CD4-positive, alpha-beta T cell (primary cell): ENCODE measurements at regions not wholly inside any gene's neighbourhood (a gene's known extent, or its start where the extent isn't known, plus 50 kb on each side); places are given as distances from the start of the nearest gene placed in this dataset.

Experiments used
- ATAC-seq: fragments of 200-7000 bp; cut with Tn5 transposase; one replicate; pipeline ENCODE4 v1.10.0; 2022; ENCODE audit warnings: mild to moderate bottlenecking; ENCODE audit not compliant: poor library complexity
- CTCF ChIA-PET: fragments of 350-600 bp; sonication (Branson Sonifier 250); formaldehyde crosslinking; loops from one replicate; lab custom pipeline; 2021; ENCODE audit warnings: antibody characterized with exemption, inconsistent platforms; lab: Charles Lee
- POLR2A ChIA-PET: fragments of 350-600 bp; sonication (Branson Sonifier 250); formaldehyde crosslinking; loops from one replicate; lab custom pipeline; 2021; ENCODE audit warnings: antibody characterized with exemption, inconsistent platforms; lab: Charles Lee
- DNase-seq, 14 experiments: peaks; one replicate each; pipeline ENCODE4 v3.0.0-alpha.2; 2013 to 2020; ENCODE audit warnings: mixed read lengths in 2 of 14
- H3K27ac ChIP-seq, 2 donors: one replicate each; pipeline versions ENCODE4 v1.5.1 to v1.7.0; 2013; ENCODE audit warnings: low read length in 2 of 2, low read depth in 1 of 2, mild to moderate bottlenecking in 1 of 2
- H3K27me3 ChIP-seq, 2 experiments: 1 replicate in 1 of 2; 2 replicates in 1 of 2; pipeline versions ENCODE4 v1.6.1 to v1.7.0; 2013; ENCODE audit warnings: low read length in 2 of 2, control low read depth in 1 of 2, mild to moderate bottlenecking in 1 of 2, moderate library complexity in 1 of 2; ENCODE audit not compliant: insufficient read depth in 2 of 2, control insufficient read depth in 1 of 2
- H3K36me3 ChIP-seq: one replicate; pipeline ENCODE4 v1.6.1; 2013; ENCODE audit warnings: low read length, control low read depth; ENCODE audit not compliant: insufficient read depth
- H3K4me1 ChIP-seq: one replicate; pipeline ENCODE4 v1.6.1; 2013; ENCODE audit warnings: low read length, control low read depth; ENCODE audit not compliant: insufficient read depth
- H3K4me3 ChIP-seq: one replicate; pipeline ENCODE4 v1.5.1; 2013; ENCODE audit warnings: mild to moderate bottlenecking, low read length, moderate library complexity
- H3K9me3 ChIP-seq, 2 experiments: 1 replicate in 1 of 2; 2 replicates in 1 of 2; pipeline versions ENCODE4 v1.6.1 to v1.7.0; 2013; ENCODE audit warnings: low read length in 2 of 2, mild to moderate bottlenecking in 2 of 2, control low read depth in 1 of 2, moderate library complexity in 1 of 2; ENCODE audit not compliant: control insufficient read depth in 1 of 2, insufficient read depth in 1 of 2
- H3K27ac Mint-ChIP-seq: one replicate; pipeline ENCODE4 v1.8.0; 2020; ENCODE audit warnings: mixed read lengths
- H3K27me3 Mint-ChIP-seq: one replicate; pipeline ENCODE4 v1.8.0; 2021; ENCODE audit warnings: mixed read lengths
- H3K36me3 Mint-ChIP-seq: one replicate; pipeline ENCODE4 v1.8.0; 2021; ENCODE audit warnings: low read depth, mixed read lengths
- H3K4me1 Mint-ChIP-seq: one replicate; pipeline ENCODE4 v1.8.0; 2021; ENCODE audit warnings: low read depth, mixed read lengths
- H3K4me3 Mint-ChIP-seq: one replicate; pipeline ENCODE4 v1.8.0; 2020; ENCODE audit warnings: mild to moderate bottlenecking, mixed read lengths
- H3K9me3 Mint-ChIP-seq: one replicate; pipeline ENCODE4 v1.8.0; 2020; ENCODE audit warnings: mixed read lengths
- CTCF ChIP-seq: fragments of 200-600 bp; IDR thresholded peaks from one replicate; pipeline ENCODE4 v1.8.0; 2022; ENCODE audit warnings: antibody characterized with exemption, mild to moderate bottlenecking
- intact Hi-C, 2 experiments: fragments of 100-400 bp; cut with DNase I in 1 of 2; cut with micrococcal nuclease in 1 of 2; formaldehyde crosslinking; loops; one replicate each; pipeline versions ENCODE4 v1.15.1 to v1.9.0; 2023 to 2025; cut with DNase I, micrococcal nuclease

DNA sequence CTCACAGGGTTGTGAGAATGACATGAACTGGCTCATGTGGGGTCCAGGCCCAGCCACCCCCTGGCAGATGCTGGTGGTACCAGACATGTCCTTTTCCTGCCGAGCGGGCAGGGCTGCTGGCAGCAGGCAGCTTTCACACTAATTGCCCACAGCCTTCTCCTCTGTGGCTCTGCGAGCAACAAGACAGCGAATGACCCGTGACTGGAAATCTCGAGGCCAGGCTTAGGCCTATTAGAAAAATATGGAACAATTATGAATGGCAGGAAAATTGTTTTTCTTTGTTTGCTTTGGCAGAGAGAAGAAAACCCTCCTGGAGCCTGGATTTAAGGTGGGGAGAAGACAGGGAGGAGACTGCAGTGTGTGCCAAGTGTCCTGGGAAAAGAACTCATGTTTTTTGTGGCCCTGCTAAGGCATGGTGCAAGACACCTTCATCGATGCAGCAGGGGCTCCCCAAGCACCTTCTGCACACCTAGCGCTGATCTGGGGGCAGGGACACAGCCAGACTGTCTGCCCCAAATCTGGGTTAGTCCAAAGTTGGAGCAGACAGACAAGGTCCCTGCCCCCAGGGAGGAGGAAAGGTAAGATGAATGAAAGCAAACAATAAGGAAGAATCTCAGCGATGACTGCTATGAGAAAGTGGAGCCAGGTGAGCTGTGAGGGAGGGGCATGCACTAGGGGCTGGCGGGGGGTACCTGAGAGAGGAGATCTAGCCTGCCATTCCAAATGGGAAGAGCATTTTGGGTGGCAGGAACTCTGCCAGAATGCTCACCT, 193.8 kb upstream of the TLE3 start:
- Mint-ChIP-seq H3K36me3 (no peaks in the 10 kb centered on the region), H3K27ac (no peak overlapping the region), H3K4me3 (no peak overlapping the region), H3K4me1 (no peaks in the 10 kb centered on the region), H3K27me3 (no peaks in the 10 kb centered on the region), H3K9me3 (no peaks in the 10 kb centered on the region)
- Histone ChIP-seq H3K9me3 (no peaks in the 10 kb centered on the region), H3K27me3 (no peaks in the 10 kb centered on the region), H3K4me3 (no peak overlapping the region), H3K27ac (no peak overlapping the region), H3K36me3 (no peaks in the 10 kb centered on the region), H3K4me1 (no peaks in the 10 kb centered on the region)
- no peak for ATAC-seq
- POLR2A ChIA-PET, result no interaction called here
- no peak for DNase-seq
- CTCF ChIA-PET, result no interaction called here
- no peak for TF ChIP-seq CTCF
- intact Hi-C loops, result no loop called here

DNA sequence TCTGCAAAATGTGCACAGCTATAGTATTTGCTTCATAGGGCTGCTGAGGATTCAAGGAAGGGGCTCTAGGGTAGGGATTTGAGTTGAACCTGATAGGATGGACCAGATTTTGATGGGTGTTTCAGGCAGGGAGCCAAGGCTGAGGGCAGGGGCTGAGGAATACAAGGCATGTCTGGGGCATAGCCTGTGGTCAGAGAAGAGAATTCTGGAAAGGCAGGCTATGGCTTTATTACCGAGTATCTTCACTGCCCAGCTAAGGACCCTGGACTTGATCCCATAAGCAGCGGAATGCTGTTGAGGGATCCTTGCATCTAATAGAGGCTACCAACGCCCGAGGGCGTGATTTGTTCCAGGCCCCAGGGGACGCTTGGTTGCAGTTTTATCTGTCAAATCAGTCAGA, 193.0 kb upstream of the TLE3 start:
- Mint-ChIP-seq H3K27me3 (no peaks in the 10 kb centered on the region), H3K4me3 (no peak overlapping the region), H3K9me3 (no peaks in the 10 kb centered on the region), H3K36me3 (no peaks in the 10 kb centered on the region), H3K4me1 (no peaks in the 10 kb centered on the region), H3K27ac (no peak overlapping the region)
- intact Hi-C loops, result no loop called here
- ATAC-seq (no peak), DNase-seq (no peak)
- Histone ChIP-seq H3K27me3 (no peaks in the 10 kb centered on the region), H3K4me3 (no peak overlapping the region), H3K4me1 (no peaks in the 10 kb centered on the region), H3K36me3 (no peaks in the 10 kb centered on the region), H3K27ac (no peak overlapping the region), H3K9me3 (no peaks in the 10 kb centered on the region)
- ChIA-PET CTCF (no interaction called here), POLR2A (no interaction called here)
- TF ChIP-seq CTCF, result no peak

DNA sequence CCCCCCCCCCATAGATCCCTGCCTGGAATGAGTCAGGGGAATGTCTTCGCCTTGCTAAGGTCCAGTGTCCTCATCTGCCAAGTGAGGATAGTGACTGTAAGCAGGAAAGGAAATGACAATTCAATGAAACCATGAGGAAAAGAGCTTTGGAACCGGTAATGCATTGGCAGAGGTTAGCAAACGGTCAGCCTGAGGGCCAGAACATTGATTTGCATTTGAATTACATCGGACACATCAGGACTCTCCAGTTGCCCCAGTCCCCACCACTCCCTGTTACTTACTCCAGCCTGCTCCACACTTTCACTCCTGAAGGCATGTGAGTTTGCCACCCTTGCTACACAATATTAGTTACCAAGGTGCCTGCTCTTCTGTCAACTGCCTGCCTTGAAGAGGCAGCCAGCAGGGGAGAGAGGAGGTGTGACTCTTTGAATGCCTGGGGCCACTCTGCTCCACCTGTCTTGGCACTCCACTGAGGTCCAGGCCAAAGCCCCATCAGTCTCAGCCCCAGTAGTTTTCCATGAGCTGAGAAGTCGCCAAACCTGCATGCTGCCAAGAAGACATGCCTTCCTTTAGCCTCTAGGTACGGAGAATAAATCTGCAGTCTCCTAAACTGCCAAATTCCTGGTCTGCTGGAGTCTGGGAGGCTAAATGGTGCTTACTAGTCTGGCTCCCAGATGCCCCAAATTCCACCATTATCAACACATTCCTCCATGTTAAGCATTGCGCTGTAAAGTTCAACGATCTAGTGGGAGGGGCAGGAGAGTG, 191.7 kb upstream of the TLE3 start:
- peaks cover 5% of the 10 kb centered on the region for H3K4me1 Mint-ChIP-seq
- no peak overlapping the region for H3K4me3 ChIP-seq
- POLR2A ChIA-PET, result no interaction called here
- ATAC-seq, result no peak
- H3K9me3 Mint-ChIP-seq, result no peaks in the 10 kb centered on the region
- H3K4me1 ChIP-seq, result peaks cover 7% of the 10 kb centered on the region
- no peaks in the 10 kb centered on the region for H3K27me3 ChIP-seq
- H3K27me3 Mint-ChIP-seq, result no peaks in the 10 kb centered on the region
- no peaks in the 10 kb centered on the region for H3K36me3 Mint-ChIP-seq
- DNase-seq, result no peak
- TF ChIP-seq CTCF, result no peak
- no peaks in the 10 kb centered on the region for H3K9me3 ChIP-seq
- intact Hi-C loops, result no loop called here
- H3K36me3 ChIP-seq, result no peaks in the 10 kb centered on the region
- no peak overlapping the region for H3K4me3 Mint-ChIP-seq
- H3K27ac ChIP-seq, result no peak overlapping the region
- CTCF ChIA-PET, result no interaction called here
- no peak overlapping the region for H3K27ac Mint-ChIP-seq
